PC-3 (cell line): ENCODE measurements at regions not wholly inside any gene's neighbourhood (a gene's known extent, or its start where the extent isn't known, plus 50 kb on each side); places are given as distances from the start of the nearest gene placed in this dataset.

Source experiments
- ATAC-seq: fragments of 200-7000 bp; cut with Tn5 transposase; 2 replicates; pipeline ENCODE4 v1.9.1; 2020; ENCODE audit warnings: mild to moderate bottlenecking, moderate library complexity
- BruUV-seq: library from RNA; stranded (reverse); fragments of 400-500 nt; replicated peaks from 2 replicates; lab custom pipeline; 2021; lab: Mats Ljungman, UMichigan
- CTCF ChIA-PET: fragments of 300-600 bp; sonication (Branson Sonifier 250); formaldehyde crosslinking; loops from one replicate; lab custom pipeline; 2022; ENCODE audit warnings: antibody characterized with exemption; lab: Charles Lee
- POLR2A ChIA-PET: fragments of 300-600 bp; sonication (Branson Sonifier 250); formaldehyde crosslinking; loops from one replicate; lab custom pipeline; 2022; ENCODE audit warnings: antibody characterized with exemption; ENCODE audit not compliant: unreplicated experiment; lab: Charles Lee
- DNase-seq: peaks from one replicate; pipeline ENCODE4 v3.0.0-alpha.2; 2015
- H2AFZ ChIP-seq: fragments of 300-600 bp; sonication (generic); 2 replicates; pipeline ENCODE4 v1.6.0; 2016; ENCODE audit warnings: antibody characterized with exemption, low read length
- H3F3A ChIP-seq: fragments of 300-600 bp; sonication (generic); one replicate; pipeline ENCODE4 v1.6.0; 2017; ENCODE audit warnings: antibody characterized with exemption, low read length, control low read depth, mild to moderate bottlenecking; ENCODE audit not compliant: unreplicated experiment
- H3K27ac ChIP-seq: fragments of 300-600 bp; sonication (generic); 2 replicates; pipeline ENCODE4 v1.5.1; 2016; ENCODE audit warnings: mild to moderate bottlenecking, low read length
- H3K27me3 ChIP-seq: fragments of 300-600 bp; sonication (generic); 2 replicates; pipeline ENCODE4 v1.6.1; 2016; ENCODE audit warnings: low read length, mixed read lengths
- H3K36me3 ChIP-seq: fragments of 300-600 bp; sonication (generic); 2 replicates; pipeline ENCODE4 v1.6.1; 2016; ENCODE audit warnings: low read depth, mixed run types, low read length, mixed read lengths
- H3K4me1 ChIP-seq: fragments of 300-600 bp; sonication (generic); 2 replicates; pipeline ENCODE4 v1.5.1; 2016; ENCODE audit warnings: low read length; ENCODE audit not compliant: insufficient read depth
- H3K4me2 ChIP-seq: fragments of 300-600 bp; sonication (generic); 2 replicates; pipeline ENCODE4 v1.6.0; 2016; ENCODE audit warnings: low read length
- H3K4me3 ChIP-seq: fragments of 300-600 bp; sonication (generic); 2 replicates; pipeline ENCODE4 v1.5.1; 2016; ENCODE audit warnings: mild to moderate bottlenecking, low read length, mixed read lengths
- H3K79me2 ChIP-seq: fragments of 300-600 bp; sonication (generic); 2 replicates; pipeline ENCODE4 v1.6.1; 2017; ENCODE audit warnings: low read length, mixed read lengths
- H3K9ac ChIP-seq: fragments of 300-600 bp; sonication (generic); 2 replicates; pipeline ENCODE4 v1.6.0; 2016; ENCODE audit warnings: mild to moderate bottlenecking, low read length
- H3K9me2 ChIP-seq: fragments of 300-600 bp; sonication (generic); replicated peaks from 2 replicates; pipeline ENCODE4 v1.6.1; 2016; ENCODE audit warnings: mixed run types, low read length, mixed read lengths
- H3K9me3 ChIP-seq: fragments of 300-600 bp; sonication (generic); 2 replicates; pipeline ENCODE4 v1.6.1; 2016; ENCODE audit warnings: low read length, mixed read lengths
- H4K20me1 ChIP-seq: fragments of 300-600 bp; sonication (generic); 2 replicates; pipeline ENCODE4 v1.6.1; 2016; ENCODE audit warnings: low read length, mixed read lengths
- EZH2 ChIP-seq: fragments of 300-600 bp; sonication (generic); IDR thresholded peaks from one replicate; pipeline ENCODE4 v1.6.1; 2017; ENCODE audit warnings: antibody characterized with exemption, mild to moderate bottlenecking, low read length; ENCODE audit not compliant: unreplicated experiment
- EZH2phosphoT487 ChIP-seq: fragments of 300-600 bp; sonication (generic); IDR thresholded peaks from 2 replicates; pipeline ENCODE4 v1.6.1; 2018; ENCODE audit warnings: mild to moderate bottlenecking, antibody characterized with exemption, low read length, borderline replicate concordance
- intact Hi-C: fragments of 100-400 bp; cut with micrococcal nuclease; formaldehyde crosslinking; loops from 2 replicates; pipeline ENCODE4 v1.9.0; 2023
- TF ChIP-seq, protein P1 (sequence below): fragments of 300-600 bp; sonication (generic); conservative IDR thresholded peaks from 2 replicates; pipeline ENCODE4 v1.5.1; 2017; ENCODE audit warnings: antibody characterized with exemption, low read depth, mild to moderate bottlenecking, low read length

DNA sequence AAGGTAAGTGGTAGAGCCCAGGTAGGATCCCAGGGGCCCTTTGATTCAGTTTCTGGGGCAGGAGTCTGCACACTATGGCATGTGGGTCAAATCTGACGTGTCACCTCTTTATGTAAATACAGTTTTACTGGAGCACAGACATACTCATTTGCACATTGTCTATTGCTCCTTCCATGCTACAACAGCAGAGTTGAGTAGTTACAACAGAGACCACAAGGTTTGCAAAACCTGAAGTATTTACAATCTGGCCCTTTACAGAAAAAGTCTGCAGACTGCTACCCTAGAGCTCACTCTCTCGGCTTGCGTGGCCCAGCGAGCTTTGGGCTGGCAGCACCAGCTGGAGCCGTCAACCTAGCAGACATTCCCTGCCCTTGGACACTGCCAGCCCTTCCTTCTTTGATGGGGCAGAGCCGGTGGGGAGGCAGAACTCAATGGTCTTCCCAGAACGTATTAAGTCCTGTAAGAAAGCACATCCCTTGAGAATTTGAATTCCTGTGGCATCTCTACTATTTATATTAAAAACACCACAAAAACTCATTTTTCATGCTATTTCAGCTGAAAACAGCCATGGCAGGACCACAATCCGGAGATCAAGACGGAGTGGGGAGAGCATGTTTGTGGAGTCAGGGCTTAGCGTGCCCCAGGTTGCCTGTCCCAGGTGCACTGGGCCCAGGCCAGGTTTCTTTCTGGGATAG lies 133.1 kb upstream of the NUDT7 start:
- Histone ChIP-seq H3K9ac (no peak overlapping the region), H3K9me2 (no peaks in the 10 kb centered on the region), H3K36me3 (no peaks in the 10 kb centered on the region), H4K20me1 (no peaks in the 10 kb centered on the region), H3K79me2 (no peaks in the 10 kb centered on the region), H3K27me3 (no peaks in the 10 kb centered on the region), H3K4me3 (no peak overlapping the region), H3K27ac (no peak overlapping the region), H3K4me2 (no peak overlapping the region), H3K9me3 (no peaks in the 10 kb centered on the region), H3K4me1 (no peaks in the 10 kb centered on the region), H3F3A (no peaks in the 10 kb centered on the region), H2AFZ (no peak overlapping the region)
- DNase-seq (no peak), ATAC-seq (no peak)
- ChIA-PET POLR2A (no interaction called here), CTCF (no interaction called here)
- intact Hi-C loops: no loop called here
- BruUV-seq: no TSS peak
- TF ChIP-seq EZH2: no peak
- TF ChIP-seq EZH2phosphoT487: no peak
- TF ChIP-seq, protein P1, sequence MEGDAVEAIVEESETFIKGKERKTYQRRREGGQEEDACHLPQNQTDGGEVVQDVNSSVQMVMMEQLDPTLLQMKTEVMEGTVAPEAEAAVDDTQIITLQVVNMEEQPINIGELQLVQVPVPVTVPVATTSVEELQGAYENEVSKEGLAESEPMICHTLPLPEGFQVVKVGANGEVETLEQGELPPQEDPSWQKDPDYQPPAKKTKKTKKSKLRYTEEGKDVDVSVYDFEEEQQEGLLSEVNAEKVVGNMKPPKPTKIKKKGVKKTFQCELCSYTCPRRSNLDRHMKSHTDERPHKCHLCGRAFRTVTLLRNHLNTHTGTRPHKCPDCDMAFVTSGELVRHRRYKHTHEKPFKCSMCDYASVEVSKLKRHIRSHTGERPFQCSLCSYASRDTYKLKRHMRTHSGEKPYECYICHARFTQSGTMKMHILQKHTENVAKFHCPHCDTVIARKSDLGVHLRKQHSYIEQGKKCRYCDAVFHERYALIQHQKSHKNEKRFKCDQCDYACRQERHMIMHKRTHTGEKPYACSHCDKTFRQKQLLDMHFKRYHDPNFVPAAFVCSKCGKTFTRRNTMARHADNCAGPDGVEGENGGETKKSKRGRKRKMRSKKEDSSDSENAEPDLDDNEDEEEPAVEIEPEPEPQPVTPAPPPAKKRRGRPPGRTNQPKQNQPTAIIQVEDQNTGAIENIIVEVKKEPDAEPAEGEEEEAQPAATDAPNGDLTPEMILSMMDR: no peak

DNA sequence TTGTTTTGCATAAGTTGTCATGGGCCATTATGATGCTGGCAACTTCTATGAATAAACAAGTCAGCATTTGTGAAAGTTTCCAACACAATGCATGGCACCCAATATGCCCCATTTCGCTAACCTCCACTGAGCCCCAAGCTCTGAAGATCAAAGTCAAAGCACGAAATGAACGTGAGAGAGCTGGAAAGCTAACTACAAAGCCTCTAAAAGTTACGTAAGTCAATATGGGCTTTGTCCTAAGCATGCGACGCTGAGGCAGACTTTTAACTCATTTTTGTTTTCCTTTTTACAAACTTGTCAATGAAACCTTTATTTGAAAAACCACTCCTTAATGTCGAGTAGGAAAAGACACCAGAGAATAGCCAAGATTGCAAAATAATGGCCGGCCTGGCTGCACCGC lies 131.6 kb upstream of the NUDT7 start:
- BruUV-seq: no TSS peak
- no peaks in the 10 kb centered on the region for H3K9me3 ChIP-seq

DNA sequence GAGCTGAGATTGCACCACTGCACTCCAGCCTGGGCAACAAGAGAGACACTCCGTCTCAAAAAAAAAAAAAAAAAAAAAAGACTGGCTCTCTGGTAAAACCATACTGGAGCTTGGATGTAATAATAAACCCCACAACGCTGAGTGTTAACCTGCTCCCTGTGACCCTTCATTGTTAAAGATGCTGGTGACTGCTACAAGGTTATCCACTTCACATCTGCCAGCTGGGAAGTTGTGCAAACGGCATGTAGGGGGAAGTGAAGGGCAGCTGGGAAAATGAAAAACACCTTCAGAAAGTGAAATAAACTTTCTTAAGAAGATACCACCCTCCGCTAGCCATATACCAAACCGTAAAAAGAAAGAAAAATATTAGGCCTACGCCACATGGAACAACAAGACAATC lies 131.0 kb upstream of the NUDT7 start:
- BruUV-seq: no TSS peak
- no peak overlapping the region for H2AFZ ChIP-seq
- ChIA-PET POLR2A (no interaction called here), CTCF (no interaction called here)
- no peaks in the 10 kb centered on the region for H3K36me3 ChIP-seq
- H3K4me3 ChIP-seq: no peak overlapping the region
- H3K9ac ChIP-seq: no peak overlapping the region
- no peaks in the 10 kb centered on the region for H3K27me3 ChIP-seq
- no peaks in the 10 kb centered on the region for H3K79me2 ChIP-seq
- TF ChIP-seq EZH2 (no peak), EZH2phosphoT487 (no peak)
- TF ChIP-seq, protein P1: no peak
- no peaks in the 10 kb centered on the region for H4K20me1 ChIP-seq
- H3K4me2 ChIP-seq: no peak overlapping the region
- ATAC-seq: no peak
- H3K27ac ChIP-seq: no peak overlapping the region
- no peaks in the 10 kb centered on the region for H3K4me1 ChIP-seq
- H3F3A ChIP-seq: no peaks in the 10 kb centered on the region
- intact Hi-C loops: no loop called here
- DNase-seq: no peak
- H3K9me2 ChIP-seq: no peaks in the 10 kb centered on the region
- H3K9me3 ChIP-seq: no peaks in the 10 kb centered on the region

More for the DNA sequence above, 131.6 kb upstream of the NUDT7 start:
- DNase-seq (no peak), ATAC-seq (no peak)
- H3K27ac ChIP-seq: no peak overlapping the region
- intact Hi-C loops: no loop called here
- no peak overlapping the region for H3K9ac ChIP-seq
- POLR2A ChIA-PET: no interaction called here
- H3F3A ChIP-seq: no peaks in the 10 kb centered on the region
- no peak overlapping the region for H3K4me2 ChIP-seq
- H2AFZ ChIP-seq: no peak overlapping the region
- H3K4me3 ChIP-seq: no peak overlapping the region
- no peaks in the 10 kb centered on the region for H3K36me3 ChIP-seq
- H3K4me1 ChIP-seq: no peaks in the 10 kb centered on the region
- TF ChIP-seq, protein P1: no peak
- TF ChIP-seq EZH2: no peak
- no peak for TF ChIP-seq EZH2phosphoT487
- CTCF ChIA-PET: no interaction called here
- no peaks in the 10 kb centered on the region for H3K27me3 ChIP-seq
- H4K20me1 ChIP-seq: no peaks in the 10 kb centered on the region
- H3K79me2 ChIP-seq: no peaks in the 10 kb centered on the region
- H3K9me2 ChIP-seq: no peaks in the 10 kb centered on the region
